TTC549 (cell line): ENCODE measurements at regions not wholly inside any gene's neighbourhood (a gene's known extent, or its start where the extent isn't known, plus 50 kb on each side); places are given as distances from the start of the nearest gene placed in this dataset.

Source experiments
- FAIRE-seq: peaks from 2 replicates; lab custom pipeline; 2012; peaks lifted over from hg19 to GRCh38; lab: Jason Lieb, UNC

GRCh38 chr9:106675780-106676179 is 187.2 kb upstream of the ZNF462 start:
- no peak for FAIRE-seq

- no peak for FAIRE-seq
Measured at GRCh38 chr9:106677374-106677773, 185.6 kb upstream of the ZNF462 start.

GRCh38 chr9:106677830-106678229 is 185.1 kb upstream of the ZNF462 start:
- FAIRE-seq, result no peak

GRCh38 chr9:106678273-106678672 is 184.7 kb upstream of the ZNF462 start:
- FAIRE-seq, result no peak

GRCh38 chr9:106682420-106682819 is 180.5 kb upstream of the ZNF462 start:
- no peak for FAIRE-seq

- no peak for FAIRE-seq
Measured at GRCh38 chr9:106683454-106683853, 179.5 kb upstream of the ZNF462 start.

GRCh38 chr9:106684940-106685695 is 177.8 kb upstream of the ZNF462 start:
- no peak for FAIRE-seq

GRCh38 chr9:106689089-106689488 is 173.9 kb upstream of the ZNF462 start:
- FAIRE-seq, result no peak

- no peak for FAIRE-seq
Measured at GRCh38 chr9:106691627-106692026, 171.3 kb upstream of the ZNF462 start.

- no peak for FAIRE-seq
Measured at GRCh38 chr9:106693558-106693957, 169.4 kb upstream of the ZNF462 start.

- no peak for FAIRE-seq
Measured at GRCh38 chr9:106696804-106697203, 166.2 kb upstream of the ZNF462 start.

- FAIRE-seq, result no peak
Measured at GRCh38 chr9:106697390-106697749, 165.6 kb upstream of the ZNF462 start.

GRCh38 chr9:106697750-106698502 is 165.0 kb upstream of the ZNF462 start:
- FAIRE-seq, result no peak

GRCh38 chr9:106700676-106701075 is 162.3 kb upstream of the ZNF462 start:
- no peak for FAIRE-seq

GRCh38 chr9:106701611-106702010 is 161.4 kb upstream of the ZNF462 start:
- no peak for FAIRE-seq

GRCh38 chr9:106704056-106704615 is 158.8 kb upstream of the ZNF462 start:
- no peak for FAIRE-seq

GRCh38 chr9:106707291-106707690 is 155.7 kb upstream of the ZNF462 start:
- no peak for FAIRE-seq

GRCh38 chr9:106707738-106708474 is 155.1 kb upstream of the ZNF462 start:
- no peak for FAIRE-seq

- FAIRE-seq, result no peak
Measured at GRCh38 chr9:106708475-106709146, 154.4 kb upstream of the ZNF462 start.

GRCh38 chr9:106712279-106712678 is 150.7 kb upstream of the ZNF462 start:
- FAIRE-seq, result no peak

- FAIRE-seq, result no peak
Measured at GRCh38 chr9:106713206-106713605, 149.8 kb upstream of the ZNF462 start.

GRCh38 chr9:106716820-106717219 is 146.1 kb upstream of the ZNF462 start:
- FAIRE-seq, result no peak
